GM19328 (cell line): ENCODE measurements at regions not wholly inside any gene's neighbourhood (a gene's known extent, or its start where the extent isn't known, plus 50 kb on each side); places are given as distances from the start of the nearest gene placed in this dataset.

Experiments
- ATAC-seq: cut with Tn5 transposase; IDR thresholded peaks from one replicate; pipeline ENCODE4 v1.9.1; 2021; ENCODE audit warnings: mild to moderate bottlenecking, moderate library complexity; ENCODE audit not compliant: unreplicated experiment

DNA sequence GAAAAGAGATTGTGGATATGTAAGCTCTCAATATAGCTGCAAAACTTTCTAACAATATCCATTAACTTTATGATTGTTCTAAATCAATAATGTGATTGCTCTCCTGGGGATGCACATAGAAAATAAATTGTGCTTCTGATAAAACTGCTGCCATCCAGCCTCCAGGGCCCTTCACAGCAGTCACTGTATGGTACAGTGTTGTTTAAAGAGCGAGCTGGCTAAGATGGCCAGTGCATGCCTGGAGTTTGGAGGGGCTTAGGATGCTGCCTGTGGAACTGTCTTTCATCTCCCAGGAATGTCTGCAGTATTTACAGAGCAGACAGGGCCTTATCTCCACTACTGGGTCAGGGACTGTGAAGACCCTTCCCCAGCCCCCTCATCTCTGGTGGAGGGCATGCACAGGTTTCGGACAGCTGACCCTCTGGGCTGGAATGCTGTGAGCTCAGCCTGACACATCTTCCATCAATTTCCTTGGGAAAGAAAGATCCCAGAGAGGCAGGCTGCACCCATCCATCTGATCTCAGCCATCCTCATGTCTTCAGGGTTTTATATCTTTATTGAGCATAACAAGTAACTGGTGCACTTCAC lies 137.0 kb downstream of the PLPP3 start:
- no peak for ATAC-seq

GRCh38 chr1:56441601-56442000 lies 137.8 kb downstream of the PLPP3 start:
- no peak for ATAC-seq

DNA sequence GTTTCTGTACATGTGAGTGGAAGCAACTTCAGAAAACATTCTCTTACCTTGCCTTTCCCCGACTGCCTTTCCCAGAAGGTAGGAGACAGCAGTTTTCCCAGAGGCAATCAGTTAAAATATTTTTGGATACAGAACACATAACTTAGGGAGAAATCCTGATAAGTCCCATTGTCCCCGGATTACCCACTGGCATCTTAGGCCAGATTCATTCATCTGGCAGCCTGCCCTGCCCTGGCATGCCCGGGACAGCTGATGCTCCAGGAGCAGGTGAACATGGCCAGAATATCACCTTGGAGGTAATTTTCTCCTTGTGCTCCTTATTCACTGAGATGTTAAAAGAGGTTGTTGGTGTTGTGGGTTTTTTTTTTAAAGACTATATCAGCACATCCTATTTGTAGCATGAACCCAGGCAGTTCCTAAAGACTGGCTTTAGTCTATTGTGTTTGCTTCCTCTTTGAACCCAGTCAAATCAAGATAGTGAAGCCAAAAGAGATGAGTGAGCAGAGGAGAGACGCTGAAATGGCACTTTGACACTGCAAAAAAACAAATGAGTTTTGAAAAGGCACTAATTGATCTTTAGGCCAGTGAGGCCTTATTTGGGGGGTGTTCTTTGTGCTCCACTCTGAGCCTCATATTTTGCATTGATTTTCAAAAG lies 139.6 kb downstream of the PLPP3 start:
- no peak for ATAC-seq

DNA sequence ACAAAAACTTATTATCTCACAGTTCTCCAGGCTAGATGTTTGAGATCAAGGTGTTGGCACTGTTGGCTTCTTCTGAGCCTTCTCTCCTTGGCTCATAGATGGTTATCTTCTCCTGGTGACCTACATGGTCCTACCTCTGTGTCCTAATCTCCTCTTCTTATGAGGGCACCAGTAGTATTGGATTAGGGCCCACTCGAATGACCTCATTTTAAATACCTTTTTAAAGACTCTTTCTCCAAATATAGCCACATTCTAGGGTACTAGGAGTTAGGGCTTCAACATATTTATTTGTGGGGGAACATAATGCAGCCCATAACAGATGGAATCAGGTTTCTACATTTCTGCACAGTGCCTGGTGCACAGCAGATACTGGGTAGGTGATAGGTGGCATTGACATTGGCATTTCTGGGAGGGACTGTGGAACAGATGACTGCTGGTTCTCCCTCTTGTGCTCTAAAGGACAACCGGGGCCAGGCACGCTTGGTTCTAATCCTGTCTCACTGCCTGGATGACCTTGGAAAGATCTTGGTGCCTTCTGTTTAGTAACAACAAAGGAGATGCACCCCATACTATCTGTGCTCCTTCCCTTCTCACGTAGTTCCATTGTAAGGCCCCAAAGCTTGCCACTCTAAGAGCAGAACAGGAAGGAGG lies 140.3 kb downstream of the PLPP3 start:
- ATAC-seq, result no peak

GRCh38 chr1:56437959-56438358 lies 141.4 kb downstream of the PLPP3 start:
- ATAC-seq, result no peak

GRCh38 chr1:56436912-56437417 lies 142.4 kb downstream of the PLPP3 start:
- no peak for ATAC-seq

DNA sequence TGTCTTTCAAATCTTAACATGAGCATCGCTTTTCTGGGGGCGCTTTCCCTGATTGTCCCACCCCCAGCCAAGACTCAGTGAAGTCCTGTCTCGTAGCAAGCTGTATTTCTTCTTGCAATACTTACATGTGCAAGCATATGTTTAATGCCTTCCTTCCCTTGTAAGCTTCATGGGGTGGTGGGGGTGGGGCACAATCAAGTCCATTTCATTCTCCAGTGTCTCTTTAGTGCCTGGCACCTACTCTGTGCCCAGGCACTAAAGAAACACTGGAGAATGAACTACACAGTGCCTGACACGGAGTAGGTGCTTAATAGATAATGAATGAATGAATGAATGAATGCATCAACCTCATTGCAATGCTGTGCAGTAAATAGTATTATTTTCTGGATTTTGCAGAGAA lies 143.1 kb downstream of the PLPP3 start:
- ATAC-seq, result no peak

GRCh38 chr1:56435434-56436262 lies 143.7 kb downstream of the PLPP3 start:
- no peak for ATAC-seq

GRCh38 chr1:56434740-56435139 lies 144.6 kb downstream of the PLPP3 start:
- no peak for ATAC-seq

DNA sequence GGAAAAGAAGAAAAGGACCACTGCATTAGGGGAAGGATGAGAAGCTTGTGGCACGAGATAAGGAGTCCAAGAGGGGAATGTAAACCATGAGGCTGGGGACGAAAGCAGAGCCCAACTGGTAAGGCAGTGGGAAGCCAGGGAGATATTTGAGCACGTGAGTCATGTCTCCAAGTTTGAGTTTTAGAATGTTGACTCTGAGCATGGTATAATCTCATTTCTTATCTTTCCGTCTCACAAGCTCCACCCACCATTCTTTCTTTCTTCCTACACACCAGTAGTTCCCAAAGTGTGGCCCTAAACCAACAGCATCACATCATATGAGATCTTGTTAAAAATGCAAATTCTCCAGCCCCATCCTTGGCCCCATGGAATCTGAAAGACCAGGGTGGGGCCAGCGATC lies 145.3 kb downstream of the PLPP3 start:
- no peak for ATAC-seq

- ATAC-seq, result no peak
These were observed 146.2 kb downstream of the PLPP3 start for GRCh38 chr1:56433056-56433577.

DNA sequence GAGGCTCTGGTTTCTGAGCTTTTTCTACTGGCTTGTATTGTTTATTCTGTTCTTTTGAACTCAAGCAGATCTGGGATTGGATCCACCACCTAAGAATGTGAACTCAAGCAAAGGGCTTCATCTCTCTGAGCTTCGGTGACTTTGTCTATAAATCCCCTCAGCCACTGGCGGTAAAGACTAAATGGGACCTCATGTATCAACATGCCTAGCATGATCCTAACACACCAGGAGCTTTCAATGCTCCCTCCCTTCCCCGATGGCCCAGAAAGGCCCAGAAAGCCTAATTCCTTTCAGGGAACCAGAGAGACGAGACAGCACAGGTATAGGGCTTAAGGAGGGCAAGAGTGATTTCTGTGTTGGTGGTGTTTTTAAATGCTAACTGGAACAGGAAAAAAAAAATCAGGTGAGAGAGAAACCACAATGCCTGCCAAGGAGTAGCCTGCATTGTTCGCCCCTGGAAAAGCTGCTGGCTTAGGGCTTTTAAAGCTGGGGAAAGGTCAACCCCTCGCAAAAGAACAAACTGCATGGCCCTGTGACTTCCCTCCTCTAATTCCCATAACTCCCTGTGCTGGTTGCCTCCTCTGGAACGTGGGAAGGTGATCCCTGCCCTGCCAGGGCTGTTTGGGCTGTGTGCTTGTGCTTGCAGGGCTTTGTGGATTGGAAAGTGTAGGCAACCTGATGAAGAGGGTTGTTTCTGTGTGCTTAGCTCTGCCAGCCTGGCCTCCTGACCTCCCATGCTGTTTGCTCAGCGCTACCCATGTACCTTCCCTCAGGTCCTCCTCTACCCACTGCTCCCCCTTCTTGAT lies 147.0 kb downstream of the PLPP3 start:
- no peak for ATAC-seq

- ATAC-seq, result no peak
These were observed 149.1 kb downstream of the PLPP3 start for GRCh38 chr1:56430141-56430839.

GRCh38 chr1:56429288-56429687 lies 150.1 kb downstream of the PLPP3 start:
- ATAC-seq, result no peak

DNA sequence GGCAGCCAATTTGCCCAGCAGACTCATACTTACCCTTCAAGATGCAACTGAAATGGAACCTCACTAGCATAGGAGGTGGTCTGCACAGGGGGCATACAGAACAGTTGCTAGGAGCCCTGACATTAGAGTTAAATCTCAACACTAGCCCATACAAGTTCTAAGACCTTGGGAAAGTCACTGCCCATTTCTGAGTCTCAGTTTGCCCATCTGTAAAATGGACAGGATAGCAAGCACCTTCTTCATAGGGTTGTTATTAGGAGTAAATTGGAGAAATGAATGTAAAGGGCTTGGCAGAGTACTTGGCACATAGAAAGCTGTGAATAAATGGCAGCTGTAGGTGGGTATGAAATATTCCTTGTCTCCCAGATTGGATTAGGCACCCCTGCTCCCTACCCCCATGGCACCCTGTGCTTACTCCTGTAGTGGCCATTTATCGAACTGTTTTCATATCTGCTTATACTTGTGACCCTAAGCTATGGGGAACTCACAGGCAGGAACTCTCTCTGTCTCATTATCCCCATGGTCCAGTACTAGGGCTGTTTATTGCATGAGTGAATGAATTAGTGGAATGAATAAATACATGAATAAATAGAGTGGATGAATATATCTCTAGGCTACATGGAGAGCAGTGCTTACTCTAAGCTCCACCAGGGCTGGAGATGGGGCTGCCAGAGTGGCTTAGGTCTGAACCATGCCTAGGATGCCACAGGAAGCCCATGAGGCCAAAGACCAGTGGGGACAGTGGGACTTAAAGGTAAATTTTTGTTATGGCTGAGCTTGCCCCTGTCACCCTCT lies 152.6 kb downstream of the PLPP3 start:
- ATAC-seq, result no peak

- ATAC-seq, result no peak
These were observed 153.8 kb downstream of the PLPP3 start for GRCh38 chr1:56425494-56426037.

DNA sequence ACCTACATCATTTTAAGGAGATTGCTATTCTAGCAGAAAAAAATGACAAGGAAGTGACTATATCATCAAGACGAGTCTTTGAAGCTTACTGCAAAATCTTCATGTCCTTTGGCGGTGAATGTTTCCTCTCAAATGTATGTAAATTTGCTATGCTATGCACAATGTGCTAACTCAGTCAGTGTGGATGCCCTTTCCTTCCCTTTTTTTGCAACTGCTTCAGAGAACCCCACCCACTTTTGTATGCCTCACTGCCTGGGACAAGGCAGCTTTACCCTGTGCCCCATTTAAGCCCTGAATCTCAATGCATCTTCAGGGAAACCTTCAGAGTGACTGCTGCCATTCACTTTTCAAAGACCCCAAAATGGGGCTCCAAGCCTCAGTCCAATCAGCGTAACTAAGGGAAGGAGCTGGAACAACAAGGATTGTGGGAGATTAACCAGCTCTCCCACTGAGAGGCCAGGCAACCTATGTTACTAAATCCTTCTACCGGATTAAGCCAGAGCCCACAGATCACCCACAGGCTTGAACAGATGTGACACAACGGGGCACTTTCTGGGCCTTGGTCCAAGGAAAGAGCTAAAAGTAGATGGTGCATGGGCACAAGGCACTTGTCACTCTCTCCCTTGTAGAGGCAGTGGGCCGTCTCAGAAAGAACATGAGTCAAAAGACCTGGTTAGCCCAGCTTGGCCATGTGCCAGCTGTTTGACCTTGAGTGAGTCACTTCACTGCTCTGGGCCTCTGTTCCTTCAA lies 154.4 kb downstream of the PLPP3 start:
- ATAC-seq, result no peak

GRCh38 chr1:56423716-56424115 lies 155.6 kb downstream of the PLPP3 start:
- no peak for ATAC-seq
